PC-3 (cell line): ENCODE measurements at regions not wholly inside any gene's neighbourhood (a gene's known extent, or its start where the extent isn't known, plus 50 kb on each side); places are given as distances from the start of the nearest gene placed in this dataset.

ENCODE experiments used
- EZH2phosphoT487 ChIP-seq: fragments of 300-600 bp; sonication (generic); IDR thresholded peaks from 2 replicates; pipeline ENCODE4 v1.6.1; 2018; ENCODE audit warnings: mild to moderate bottlenecking, antibody characterized with exemption, low read length, borderline replicate concordance
- TF ChIP-seq, protein P1 (sequence below): fragments of 300-600 bp; sonication (generic); conservative IDR thresholded peaks from 2 replicates; pipeline ENCODE4 v1.5.1; 2017; ENCODE audit warnings: antibody characterized with exemption, low read depth, mild to moderate bottlenecking, low read length

DNA sequence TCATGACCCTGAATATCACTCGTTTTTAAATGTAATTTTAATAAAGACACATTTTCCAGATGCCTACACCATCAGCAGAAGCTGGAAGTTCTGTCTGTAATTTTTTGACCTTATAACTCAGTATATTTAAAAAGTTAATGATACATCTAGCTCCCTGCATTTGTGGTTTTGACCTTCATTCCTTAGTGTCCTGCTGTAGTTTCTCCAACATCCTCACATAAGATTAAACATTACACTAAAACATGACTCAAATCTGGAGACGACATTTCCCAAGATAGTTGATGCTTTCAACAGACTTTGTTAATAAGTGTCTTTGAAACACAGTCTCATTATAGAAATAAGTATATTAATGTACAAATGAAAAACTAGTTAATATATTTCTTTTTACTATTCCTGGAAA is 363.1 kb downstream of the POM121L12 start:
- TF ChIP-seq, protein P1, sequence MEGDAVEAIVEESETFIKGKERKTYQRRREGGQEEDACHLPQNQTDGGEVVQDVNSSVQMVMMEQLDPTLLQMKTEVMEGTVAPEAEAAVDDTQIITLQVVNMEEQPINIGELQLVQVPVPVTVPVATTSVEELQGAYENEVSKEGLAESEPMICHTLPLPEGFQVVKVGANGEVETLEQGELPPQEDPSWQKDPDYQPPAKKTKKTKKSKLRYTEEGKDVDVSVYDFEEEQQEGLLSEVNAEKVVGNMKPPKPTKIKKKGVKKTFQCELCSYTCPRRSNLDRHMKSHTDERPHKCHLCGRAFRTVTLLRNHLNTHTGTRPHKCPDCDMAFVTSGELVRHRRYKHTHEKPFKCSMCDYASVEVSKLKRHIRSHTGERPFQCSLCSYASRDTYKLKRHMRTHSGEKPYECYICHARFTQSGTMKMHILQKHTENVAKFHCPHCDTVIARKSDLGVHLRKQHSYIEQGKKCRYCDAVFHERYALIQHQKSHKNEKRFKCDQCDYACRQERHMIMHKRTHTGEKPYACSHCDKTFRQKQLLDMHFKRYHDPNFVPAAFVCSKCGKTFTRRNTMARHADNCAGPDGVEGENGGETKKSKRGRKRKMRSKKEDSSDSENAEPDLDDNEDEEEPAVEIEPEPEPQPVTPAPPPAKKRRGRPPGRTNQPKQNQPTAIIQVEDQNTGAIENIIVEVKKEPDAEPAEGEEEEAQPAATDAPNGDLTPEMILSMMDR = no peak
- TF ChIP-seq EZH2phosphoT487 = no peak
